Astrocyte (in vitro differentiated cells and primary cell): ENCODE measurements at regions not wholly inside any gene's neighbourhood (a gene's known extent, or its start where the extent isn't known, plus 50 kb on each side); places are given as distances from the start of the nearest gene placed in this dataset.

ENCODE experiments used
- DNase-seq: peaks from one replicate; pipeline ENCODE4 v3.0.0-alpha.2; 2010; ENCODE audit warnings: low read depth
- FAIRE-seq: peaks from 2 replicates; lab custom pipeline; 2011; peaks lifted over from hg19 to GRCh38; lab: Jason Lieb, UNC
- H2AFZ ChIP-seq: 2 replicates; pipeline ENCODE4 v1.6.0; 2012; ENCODE audit warnings: low read depth, low read length, inconsistent platforms
- H3K27ac ChIP-seq: 2 replicates; pipeline ENCODE4 v1.5.1; 2011; ENCODE audit warnings: low read depth, low read length, inconsistent platforms
- H3K27me3 ChIP-seq: 2 replicates; pipeline ENCODE4 v1.6.0; 2011; ENCODE audit warnings: low read length, inconsistent platforms; ENCODE audit not compliant: insufficient read depth
- H3K36me3 ChIP-seq: 2 replicates; pipeline ENCODE4 v1.5.1; 2011; ENCODE audit warnings: low read length, inconsistent platforms; ENCODE audit not compliant: insufficient read depth
- H3K4me1 ChIP-seq: 2 replicates; pipeline ENCODE4 v1.5.1; 2011; ENCODE audit warnings: low read length, inconsistent platforms; ENCODE audit not compliant: insufficient read depth
- H3K4me2 ChIP-seq: 2 replicates; pipeline ENCODE4 v1.6.0; 2012; ENCODE audit warnings: low read length, inconsistent platforms
- H3K4me3 ChIP-seq: 2 replicates; pipeline ENCODE4 v1.5.1; 2011; ENCODE audit warnings: low read depth, mild to moderate bottlenecking, low read length, inconsistent platforms; ENCODE audit not compliant: insufficient read depth
- H3K79me2 ChIP-seq: 2 replicates; pipeline ENCODE4 v1.6.0; 2012; ENCODE audit warnings: mild to moderate bottlenecking, low read length, inconsistent platforms; ENCODE audit not compliant: insufficient read depth
- H3K9ac ChIP-seq: 2 replicates; pipeline ENCODE4 v1.6.0; 2012; ENCODE audit warnings: mild to moderate bottlenecking, low read length, inconsistent platforms
- H3K9me3 ChIP-seq: 2 replicates; pipeline ENCODE4 v1.5.1; 2012; ENCODE audit warnings: low read depth, mild to moderate bottlenecking, low read length, inconsistent platforms; ENCODE audit not compliant: insufficient read depth
- H4K20me1 ChIP-seq: 2 replicates; pipeline ENCODE4 v1.6.0; 2012; ENCODE audit warnings: low read length, inconsistent platforms; ENCODE audit not compliant: insufficient read depth
- H3K27ac Mint-ChIP-seq: one replicate; pipeline ENCODE4 v1.8.0; 2021; ENCODE audit warnings: mild to moderate bottlenecking, mixed read lengths; ENCODE audit not compliant: unreplicated experiment
- H3K27me3 Mint-ChIP-seq: one replicate; pipeline ENCODE4 v1.8.0; 2021; ENCODE audit warnings: low read depth, mixed read lengths; ENCODE audit not compliant: unreplicated experiment
- H3K36me3 Mint-ChIP-seq: one replicate; pipeline ENCODE4 v1.8.0; 2021; ENCODE audit warnings: low read depth, mixed read lengths; ENCODE audit not compliant: unreplicated experiment
- H3K4me1 Mint-ChIP-seq: one replicate; pipeline ENCODE4 v1.8.0; 2021; ENCODE audit warnings: low read depth, mixed read lengths; ENCODE audit not compliant: unreplicated experiment
- H3K4me3 Mint-ChIP-seq: one replicate; pipeline ENCODE4 v1.8.0; 2021; ENCODE audit warnings: mild to moderate bottlenecking, moderate library complexity, mixed read lengths; ENCODE audit not compliant: unreplicated experiment
- H3K9me3 Mint-ChIP-seq: one replicate; pipeline ENCODE4 v1.8.0; 2021; ENCODE audit warnings: mild to moderate bottlenecking, mixed read lengths; ENCODE audit not compliant: unreplicated experiment
- EZH2 ChIP-seq: IDR thresholded peaks from 2 replicates; pipeline ENCODE4 v1.6.1; 2012; ENCODE audit warnings: mild to moderate bottlenecking, low read length, inconsistent platforms; ENCODE audit not compliant: insufficient read depth
- TF ChIP-seq, protein P1 (sequence below): IDR thresholded peaks from 2 replicates; pipeline ENCODE4 v1.5.1; 2011; ENCODE audit warnings: low read depth, mild to moderate bottlenecking, inconsistent platforms, low read length, moderate library complexity; ENCODE audit not compliant: insufficient read depth

DNA sequence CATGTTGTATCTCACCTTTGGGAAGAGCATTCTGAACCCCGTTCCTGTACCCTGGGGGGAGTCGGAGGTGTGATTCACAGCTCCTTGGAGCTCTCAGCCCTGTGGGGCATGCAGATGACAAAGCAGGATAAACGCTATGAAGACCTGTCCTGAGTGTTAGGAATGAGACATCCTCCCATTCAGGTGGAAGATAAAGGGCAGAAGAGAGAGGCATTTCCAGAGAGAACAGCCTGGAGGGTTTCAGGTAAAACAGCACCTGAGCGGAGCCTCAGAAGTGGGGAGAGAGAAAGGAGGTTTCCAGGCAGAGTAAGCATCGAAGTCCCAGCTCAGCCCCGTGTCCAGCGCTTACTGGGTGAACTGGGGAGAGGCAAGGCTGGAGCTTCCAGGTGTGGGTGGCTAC, 288.9 kb downstream of the KLF6 start:
- Histone ChIP-seq H4K20me1 (no peaks in the 10 kb centered on the region), H3K36me3 (no peaks in the 10 kb centered on the region), H2AFZ (no peak overlapping the region), H3K27me3 (no peaks in the 10 kb centered on the region), H3K4me2 (no peak overlapping the region), H3K9ac (no peak overlapping the region), H3K27ac (no peak overlapping the region), H3K79me2 (no peaks in the 10 kb centered on the region), H3K9me3 (no peaks in the 10 kb centered on the region), H3K4me1 (peaks cover 19% of the 10 kb centered on the region), H3K4me3 (no peak overlapping the region)
- Mint-ChIP-seq H3K27ac (no peak overlapping the region), H3K9me3 (peaks cover 5% of the 10 kb centered on the region), H3K4me3 (no peak overlapping the region), H3K4me1 (peaks cover 28% of the 10 kb centered on the region), H3K27me3 (no peaks in the 10 kb centered on the region), H3K36me3 (peaks cover 2% of the 10 kb centered on the region)
- FAIRE-seq, result no peak
- TF ChIP-seq, protein P1, sequence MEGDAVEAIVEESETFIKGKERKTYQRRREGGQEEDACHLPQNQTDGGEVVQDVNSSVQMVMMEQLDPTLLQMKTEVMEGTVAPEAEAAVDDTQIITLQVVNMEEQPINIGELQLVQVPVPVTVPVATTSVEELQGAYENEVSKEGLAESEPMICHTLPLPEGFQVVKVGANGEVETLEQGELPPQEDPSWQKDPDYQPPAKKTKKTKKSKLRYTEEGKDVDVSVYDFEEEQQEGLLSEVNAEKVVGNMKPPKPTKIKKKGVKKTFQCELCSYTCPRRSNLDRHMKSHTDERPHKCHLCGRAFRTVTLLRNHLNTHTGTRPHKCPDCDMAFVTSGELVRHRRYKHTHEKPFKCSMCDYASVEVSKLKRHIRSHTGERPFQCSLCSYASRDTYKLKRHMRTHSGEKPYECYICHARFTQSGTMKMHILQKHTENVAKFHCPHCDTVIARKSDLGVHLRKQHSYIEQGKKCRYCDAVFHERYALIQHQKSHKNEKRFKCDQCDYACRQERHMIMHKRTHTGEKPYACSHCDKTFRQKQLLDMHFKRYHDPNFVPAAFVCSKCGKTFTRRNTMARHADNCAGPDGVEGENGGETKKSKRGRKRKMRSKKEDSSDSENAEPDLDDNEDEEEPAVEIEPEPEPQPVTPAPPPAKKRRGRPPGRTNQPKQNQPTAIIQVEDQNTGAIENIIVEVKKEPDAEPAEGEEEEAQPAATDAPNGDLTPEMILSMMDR, result no peak
- no peak for TF ChIP-seq EZH2
- DNase-seq, result no peak

DNA sequence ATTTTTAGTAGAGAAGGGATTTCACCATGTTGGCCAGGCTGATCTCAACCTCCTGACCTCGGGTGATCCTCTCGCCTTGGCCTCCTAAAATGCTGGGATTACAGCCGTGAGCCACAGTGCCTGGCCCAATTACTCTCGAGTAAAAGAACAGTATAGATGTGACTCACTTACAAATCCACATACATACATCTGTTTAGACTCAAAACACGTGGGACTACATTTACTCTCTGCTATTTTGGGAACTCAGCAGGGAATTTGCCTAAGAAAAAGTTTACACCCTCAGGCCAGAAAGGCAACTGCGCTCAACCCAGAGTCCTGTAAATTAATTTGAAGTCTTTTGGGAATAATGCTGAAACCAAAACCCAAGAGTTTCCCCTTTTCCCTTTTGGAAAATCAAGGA, 289.7 kb downstream of the KLF6 start:
- H3K27me3 Mint-ChIP-seq, result no peaks in the 10 kb centered on the region
- Histone ChIP-seq H4K20me1 (no peaks in the 10 kb centered on the region), H3K27me3 (no peaks in the 10 kb centered on the region), H3K9me3 (no peaks in the 10 kb centered on the region), H3K36me3 (no peaks in the 10 kb centered on the region), H3K9ac (peak overlapping the region; percentile 66), H3K79me2 (no peaks in the 10 kb centered on the region), H3K4me3 (no peak overlapping the region), H2AFZ (no peak overlapping the region), H3K27ac (peak overlapping the region; percentile 80), H3K4me2 (peak overlapping the region; percentile 37), H3K4me1 (peaks cover 12% of the 10 kb centered on the region)
- TF ChIP-seq EZH2, result no peak
- TF ChIP-seq, protein P1, result no peak
- H3K4me3 Mint-ChIP-seq, result no peak overlapping the region
- FAIRE-seq, result no peak
- H3K27ac Mint-ChIP-seq, result no peak overlapping the region
- peaks cover 3% of the 10 kb centered on the region for H3K9me3 Mint-ChIP-seq
- DNase-seq, result no peak
- peaks cover 25% of the 10 kb centered on the region for H3K4me1 Mint-ChIP-seq
- peaks cover 2% of the 10 kb centered on the region for H3K36me3 Mint-ChIP-seq

GRCh38 chr10:3494838-3495230, 290.2 kb downstream of the KLF6 start:
- FAIRE-seq (no peak), DNase-seq (no peak)
- TF ChIP-seq EZH2, result no peak
- TF ChIP-seq, protein P1, result no peak
- Mint-ChIP-seq H3K9me3 (peaks cover 6% of the 10 kb centered on the region), H3K27me3 (no peaks in the 10 kb centered on the region), H3K4me3 (no peak overlapping the region), H3K27ac (peak overlapping the region; percentile 91), H3K36me3 (peaks cover 2% of the 10 kb centered on the region), H3K4me1 (peaks cover 22% of the 10 kb centered on the region)
- Histone ChIP-seq H2AFZ (peak overlapping the region; percentile 31), H3K4me1 (peaks cover 11% of the 10 kb centered on the region), H3K9me3 (no peaks in the 10 kb centered on the region), H3K4me3 (peak overlapping the region; percentile 23), H4K20me1 (no peaks in the 10 kb centered on the region), H3K4me2 (peak overlapping the region; percentile 37), H3K79me2 (no peaks in the 10 kb centered on the region), H3K27ac (peak overlapping the region; percentile 80), H3K9ac (peak overlapping the region; percentile 66), H3K36me3 (no peaks in the 10 kb centered on the region), H3K27me3 (no peaks in the 10 kb centered on the region)
